ENCODE measurements at regions not wholly inside any gene's neighbourhood (a gene's known extent, or its start where the extent isn't known, plus 50 kb on each side); places are given as distances from the start of the nearest gene placed in this dataset.

GRCh38 chr5:74342182-74342581 is 298.3 kb downstream of the ENC1 start:
- no peaks in the 10 kb centered on the region for H3K9me2 ChIP-seq (replicated peaks; ENCODE audit: low read depth, low read length)
- H3K79me2 ChIP-seq (ENCODE audit: insufficient read depth, low read length), result no peaks in the 10 kb centered on the region
- H2AFZ ChIP-seq (ENCODE audit: low read length), result no peak overlapping the region
- H3K9me3 ChIP-seq (ENCODE audit: insufficient read depth, low read depth, low read length), result no peaks in the 10 kb centered on the region
- no peak overlapping the region for H3K4me3 ChIP-seq (ENCODE audit: low read length, poor library complexity, severe bottlenecking)
- TF ChIP-seq, protein P1, sequence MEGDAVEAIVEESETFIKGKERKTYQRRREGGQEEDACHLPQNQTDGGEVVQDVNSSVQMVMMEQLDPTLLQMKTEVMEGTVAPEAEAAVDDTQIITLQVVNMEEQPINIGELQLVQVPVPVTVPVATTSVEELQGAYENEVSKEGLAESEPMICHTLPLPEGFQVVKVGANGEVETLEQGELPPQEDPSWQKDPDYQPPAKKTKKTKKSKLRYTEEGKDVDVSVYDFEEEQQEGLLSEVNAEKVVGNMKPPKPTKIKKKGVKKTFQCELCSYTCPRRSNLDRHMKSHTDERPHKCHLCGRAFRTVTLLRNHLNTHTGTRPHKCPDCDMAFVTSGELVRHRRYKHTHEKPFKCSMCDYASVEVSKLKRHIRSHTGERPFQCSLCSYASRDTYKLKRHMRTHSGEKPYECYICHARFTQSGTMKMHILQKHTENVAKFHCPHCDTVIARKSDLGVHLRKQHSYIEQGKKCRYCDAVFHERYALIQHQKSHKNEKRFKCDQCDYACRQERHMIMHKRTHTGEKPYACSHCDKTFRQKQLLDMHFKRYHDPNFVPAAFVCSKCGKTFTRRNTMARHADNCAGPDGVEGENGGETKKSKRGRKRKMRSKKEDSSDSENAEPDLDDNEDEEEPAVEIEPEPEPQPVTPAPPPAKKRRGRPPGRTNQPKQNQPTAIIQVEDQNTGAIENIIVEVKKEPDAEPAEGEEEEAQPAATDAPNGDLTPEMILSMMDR (conservative IDR thresholded peaks at IDR 0.05; ENCODE audit: low read length), result no peak
- no peak for TF ChIP-seq EZH2phosphoT487 (IDR thresholded peaks at IDR 0.05; ENCODE audit: borderline replicate concordance)
- H3K4me1 ChIP-seq (ENCODE audit: insufficient read depth, low read length, poor library complexity, severe bottlenecking), result no peaks in the 10 kb centered on the region
- no peaks in the 10 kb centered on the region for H3F3A ChIP-seq (ENCODE audit: low read depth)
- no peaks in the 10 kb centered on the region for H3K36me3 ChIP-seq (ENCODE audit: insufficient read depth, low read length)
- H3K9ac ChIP-seq (ENCODE audit: low read depth, low read length, poor library complexity, severe bottlenecking), result no peak overlapping the region
- H3K4me2 ChIP-seq (ENCODE audit: low read depth, low read length, poor library complexity, severe bottlenecking), result no peak overlapping the region
- no peaks in the 10 kb centered on the region for H4K20me1 ChIP-seq (ENCODE audit: insufficient read depth, low read length, poor library complexity, severe bottlenecking)
- H3K27me3 ChIP-seq (ENCODE audit: insufficient read depth, low read length, poor library complexity, severe bottlenecking), result peaks cover 5% of the 10 kb centered on the region

- Histone ChIP-seq H2AFZ (ENCODE audit: low read length) (no peak overlapping the region), H3K36me3 (ENCODE audit: insufficient read depth, low read length) (no peaks in the 10 kb centered on the region), H3K79me2 (ENCODE audit: insufficient read depth, low read length) (no peaks in the 10 kb centered on the region), H3K9ac (ENCODE audit: low read depth, low read length, poor library complexity, severe bottlenecking) (no peak overlapping the region), H4K20me1 (ENCODE audit: insufficient read depth, low read length, poor library complexity, severe bottlenecking) (no peaks in the 10 kb centered on the region), H3K9me2 (replicated peaks; ENCODE audit: low read depth, low read length) (no peaks in the 10 kb centered on the region), H3F3A (ENCODE audit: low read depth) (no peaks in the 10 kb centered on the region), H3K4me3 (ENCODE audit: low read length, poor library complexity, severe bottlenecking) (no peak overlapping the region), H3K9me3 (ENCODE audit: insufficient read depth, low read depth, low read length) (no peaks in the 10 kb centered on the region), H3K4me2 (ENCODE audit: low read depth, low read length, poor library complexity, severe bottlenecking) (no peak overlapping the region), H3K4me1 (ENCODE audit: insufficient read depth, low read length, poor library complexity, severe bottlenecking) (no peaks in the 10 kb centered on the region), H3K27me3 (ENCODE audit: insufficient read depth, low read length, poor library complexity, severe bottlenecking) (peaks cover 5% of the 10 kb centered on the region)
- TF ChIP-seq, protein P1 (conservative IDR thresholded peaks at IDR 0.05; ENCODE audit: low read length), result no peak
- TF ChIP-seq EZH2phosphoT487 (IDR thresholded peaks at IDR 0.05; ENCODE audit: borderline replicate concordance), result no peak
Measured at GRCh38 chr5:74341221-74341620, 299.3 kb downstream of the ENC1 start.

- H2AFZ ChIP-seq (ENCODE audit: low read length), result no peak overlapping the region
- no peaks in the 10 kb centered on the region for H4K20me1 ChIP-seq (ENCODE audit: insufficient read depth, low read length, poor library complexity, severe bottlenecking)
- no peaks in the 10 kb centered on the region for H3K79me2 ChIP-seq (ENCODE audit: insufficient read depth, low read length)
- no peaks in the 10 kb centered on the region for H3K4me1 ChIP-seq (ENCODE audit: insufficient read depth, low read length, poor library complexity, severe bottlenecking)
- H3K9me3 ChIP-seq (ENCODE audit: insufficient read depth, low read depth, low read length), result no peaks in the 10 kb centered on the region
- peaks cover 5% of the 10 kb centered on the region for H3K27me3 ChIP-seq (ENCODE audit: insufficient read depth, low read length, poor library complexity, severe bottlenecking)
- no peak overlapping the region for H3K9ac ChIP-seq (ENCODE audit: low read depth, low read length, poor library complexity, severe bottlenecking)
- no peak overlapping the region for H3K4me3 ChIP-seq (ENCODE audit: low read length, poor library complexity, severe bottlenecking)
- no peaks in the 10 kb centered on the region for H3K36me3 ChIP-seq (ENCODE audit: insufficient read depth, low read length)
- TF ChIP-seq EZH2phosphoT487 (IDR thresholded peaks at IDR 0.05; ENCODE audit: borderline replicate concordance), result no peak
- TF ChIP-seq, protein P1 (conservative IDR thresholded peaks at IDR 0.05; ENCODE audit: low read length), result no peak
- H3K9me2 ChIP-seq (replicated peaks; ENCODE audit: low read depth, low read length), result no peaks in the 10 kb centered on the region
- no peak overlapping the region for H3K4me2 ChIP-seq (ENCODE audit: low read depth, low read length, poor library complexity, severe bottlenecking)
- no peaks in the 10 kb centered on the region for H3F3A ChIP-seq (ENCODE audit: low read depth)
Measured at GRCh38 chr5:74340476-74340875, 300.1 kb downstream of the ENC1 start.

Data from Loucy (cell line).